RPMI7951 (cell line): ENCODE measurements at regions not wholly inside any gene's neighbourhood (a gene's known extent, or its start where the extent isn't known, plus 50 kb on each side); places are given as distances from the start of the nearest gene placed in this dataset.
"Not testable (repeated sequence)": the region's sequence is repeated elsewhere in the genome, so short reads cannot be mapped to it uniquely, and the experiment has no call there.

Source experiments
- DNase-seq: peaks from one replicate; pipeline ENCODE4 v3.0.0-alpha.2; 2012; ENCODE audit warnings: low read depth

DNA sequence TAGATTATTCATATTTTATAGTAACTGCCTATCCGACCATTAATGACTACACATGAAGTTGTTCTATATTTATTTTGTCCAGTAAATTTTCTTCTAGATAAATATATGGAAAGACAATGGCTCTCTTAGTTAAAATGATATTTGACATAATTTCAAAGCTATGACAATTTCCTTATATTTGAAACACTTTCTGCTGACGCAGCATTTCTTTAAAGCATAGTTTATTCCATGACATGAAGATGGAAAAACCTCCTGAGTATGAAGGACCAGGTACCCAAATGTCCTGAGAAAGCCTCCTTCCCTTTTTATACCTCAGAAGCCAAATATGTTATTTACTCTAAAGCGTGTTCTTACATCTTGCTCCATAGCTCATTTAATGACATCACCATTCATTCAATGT is 831.6 kb downstream of the EFNB2 start:
- DNase-seq = no peak

DNA sequence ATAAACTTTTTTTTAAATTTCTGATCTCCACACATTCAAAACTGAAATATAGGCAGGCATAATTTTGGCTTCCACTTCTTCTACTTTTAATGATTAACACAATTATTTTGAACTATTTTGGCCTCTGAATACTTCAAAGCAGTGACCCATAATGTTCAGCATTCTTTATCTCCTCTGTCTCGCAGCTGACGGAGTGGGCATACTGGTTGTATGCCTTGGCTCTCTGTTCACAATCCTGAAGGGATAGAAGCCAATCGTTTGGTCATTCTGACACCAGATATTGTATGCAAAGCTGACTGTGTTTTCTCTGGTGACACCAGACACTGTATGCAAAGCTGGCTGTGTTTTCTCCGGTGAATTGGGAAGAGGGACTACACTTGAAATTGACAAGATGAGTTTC is 833.0 kb downstream of the EFNB2 start:
- no peak for DNase-seq

DNA sequence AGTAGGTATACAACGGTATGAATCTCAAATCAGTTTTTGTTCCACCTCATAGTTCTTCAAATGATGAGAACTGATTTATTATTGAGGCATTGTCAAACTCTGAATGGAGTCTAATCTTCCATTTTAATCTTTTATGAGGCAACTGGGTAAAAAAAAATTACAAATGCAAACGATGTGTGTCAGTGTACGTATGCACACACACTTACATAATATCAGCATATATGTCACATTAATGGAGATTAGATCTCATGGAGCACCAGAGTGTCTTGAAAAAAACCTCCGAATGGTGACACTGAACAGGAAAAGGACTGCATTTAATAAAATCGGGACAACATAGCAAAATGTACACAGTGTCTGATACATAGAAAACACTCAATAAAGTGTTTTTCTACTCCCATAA is 842.7 kb downstream of the EFNB2 start:
- no peak for DNase-seq

DNA sequence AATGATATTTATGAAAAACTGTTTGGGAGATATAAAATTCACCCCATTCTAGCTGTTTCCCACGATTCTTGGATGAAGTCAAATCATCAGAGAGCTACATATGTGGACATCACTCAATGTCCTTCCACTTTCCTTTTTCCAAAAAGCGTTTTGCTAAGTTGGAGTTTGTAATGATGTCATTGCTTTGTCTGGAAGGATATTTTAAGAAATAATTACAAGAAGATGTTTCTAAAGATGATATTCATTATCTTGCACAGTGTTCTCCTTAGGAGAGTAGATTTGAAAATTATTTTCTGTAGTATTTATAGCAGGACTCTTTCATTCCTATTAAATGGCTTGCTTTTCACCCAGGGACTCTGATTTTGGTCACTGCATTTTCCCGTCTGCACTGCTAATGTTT is 851.2 kb downstream of the EFNB2 start:
- no peak for DNase-seq

- peak; percentile 29 for DNase-seq
Measured at GRCh38 chr13:105679838-105680237, 855.6 kb downstream of the EFNB2 start.

- DNase-seq = no peak
Measured at GRCh38 chr13:105678072-105678471, 857.4 kb downstream of the EFNB2 start.

DNA sequence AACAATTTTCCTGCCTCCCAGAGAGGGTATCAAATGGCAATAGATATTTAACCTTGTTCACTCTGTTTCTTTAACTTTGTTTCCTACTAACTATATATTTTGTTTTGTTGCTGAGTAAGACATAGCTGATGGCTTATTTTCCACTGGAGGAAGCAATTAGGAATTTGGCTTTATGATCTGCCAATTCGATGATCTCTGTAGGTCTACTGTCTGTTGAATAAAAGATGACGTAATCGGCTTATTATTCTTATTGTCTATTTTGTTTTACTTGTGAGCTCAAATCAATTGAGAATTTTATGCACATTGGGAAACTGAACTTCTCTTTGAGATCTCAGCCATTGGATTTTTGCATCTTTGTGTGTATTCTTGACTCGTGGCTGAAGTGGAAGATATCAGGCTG is 862.6 kb downstream of the EFNB2 start:
- DNase-seq = no peak

- not testable (repeated sequence) for DNase-seq
Measured at GRCh38 chr13:105671131-105671530, 864.3 kb downstream of the EFNB2 start.

DNA sequence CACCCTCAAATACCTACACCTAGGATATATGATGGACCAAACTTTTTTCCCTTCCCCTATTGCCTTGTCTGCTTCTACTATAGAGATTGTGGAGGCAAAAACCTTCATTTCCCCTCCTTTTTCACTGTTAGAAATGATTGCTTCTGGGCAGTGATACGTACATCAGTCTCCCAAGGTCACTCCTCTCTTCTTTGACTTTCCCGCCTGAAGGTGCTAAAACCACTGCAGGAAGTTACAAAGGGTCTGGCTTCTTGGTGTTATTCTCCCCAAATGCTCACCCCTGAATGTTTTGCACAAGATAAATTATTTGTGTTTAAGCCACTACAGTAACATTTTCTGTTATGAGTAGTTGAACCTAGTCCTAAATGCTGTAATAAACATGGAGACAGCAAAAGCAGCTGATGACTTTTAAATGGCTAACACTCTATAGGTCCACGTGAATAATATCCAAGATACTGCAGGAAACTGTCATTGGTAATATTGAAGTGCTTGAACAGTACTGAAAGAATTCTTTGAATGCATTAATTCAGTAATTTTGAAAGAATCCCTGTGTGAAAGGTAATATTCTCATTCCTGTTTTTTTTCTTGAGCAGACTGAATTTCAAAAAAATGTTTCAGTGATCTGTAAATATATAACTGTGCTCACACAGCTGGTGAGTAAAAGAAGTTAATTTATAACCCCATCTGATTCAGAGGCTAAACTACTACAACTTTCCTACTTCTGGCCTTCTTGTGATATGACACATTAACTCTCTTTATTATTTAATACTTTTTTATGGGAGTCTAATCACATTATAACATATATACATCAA is 865.1 kb downstream of the EFNB2 start:
- DNase-seq = no peak

- peak; percentile 62 for DNase-seq
Measured at GRCh38 chr13:105665284-105665683, 870.2 kb downstream of the EFNB2 start.

DNA sequence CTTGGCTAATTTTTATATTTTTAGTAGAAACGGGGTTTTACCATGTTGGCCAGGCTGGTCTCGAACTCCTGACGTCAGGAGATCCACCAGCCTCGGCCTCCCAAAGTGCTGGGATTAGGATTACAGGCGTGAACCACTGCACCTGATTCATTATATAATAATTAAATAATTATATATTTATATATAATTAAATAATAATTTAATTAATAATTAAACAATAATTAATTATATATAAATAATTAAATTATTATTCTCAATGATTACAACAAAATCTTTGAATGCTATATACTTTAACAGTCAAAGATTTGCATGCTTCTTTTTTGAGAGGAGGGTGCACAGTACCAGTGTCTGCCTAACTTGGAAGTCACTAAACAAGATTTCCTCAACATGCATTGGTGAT is 872.3 kb downstream of the EFNB2 start:
- DNase-seq = no peak

- DNase-seq = peak; percentile 59
Measured at GRCh38 chr13:105660561-105660960, 874.9 kb downstream of the EFNB2 start.

- no peak for DNase-seq
Measured at GRCh38 chr13:105658431-105658830, 877.0 kb downstream of the EFNB2 start.

DNA sequence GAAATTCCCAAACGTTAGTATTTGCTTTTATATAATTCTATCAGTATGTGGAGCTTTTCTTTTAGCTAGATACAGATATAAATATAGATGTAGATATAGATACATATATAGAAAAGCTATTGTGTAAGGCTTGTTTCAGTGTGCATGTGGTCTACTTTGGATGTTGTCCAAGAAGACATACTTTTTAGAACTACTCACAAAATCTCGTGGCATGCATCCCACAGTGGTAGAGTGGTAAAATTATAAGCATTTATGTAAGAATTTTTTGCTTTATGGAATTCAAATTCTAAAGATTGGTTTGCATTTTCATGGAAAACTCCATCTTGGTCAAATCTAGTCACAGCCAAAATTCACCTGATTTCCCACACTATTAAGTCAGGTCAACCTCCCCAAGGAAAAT is 880.4 kb downstream of the EFNB2 start:
- peak; percentile 57 for DNase-seq

DNA sequence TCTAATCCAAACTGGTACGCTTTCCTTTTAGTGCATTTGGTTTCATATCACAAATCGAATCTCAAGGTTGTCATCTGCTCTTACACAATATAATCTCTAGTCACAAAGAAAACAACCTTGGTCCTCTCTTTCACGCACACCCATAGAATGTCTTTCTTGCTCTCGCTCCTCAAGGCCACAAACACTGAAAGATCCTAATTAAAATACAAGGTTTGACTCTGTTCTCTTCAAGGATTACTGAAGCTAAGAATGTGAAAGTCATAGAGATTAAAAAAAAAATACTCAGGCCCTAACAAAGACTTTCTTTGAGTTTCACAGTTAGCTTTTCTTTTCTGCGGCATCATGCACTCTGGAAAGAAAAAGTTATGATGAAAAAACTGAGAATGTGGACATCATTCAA is 891.5 kb downstream of the EFNB2 start:
- peak; percentile 18 for DNase-seq

DNA sequence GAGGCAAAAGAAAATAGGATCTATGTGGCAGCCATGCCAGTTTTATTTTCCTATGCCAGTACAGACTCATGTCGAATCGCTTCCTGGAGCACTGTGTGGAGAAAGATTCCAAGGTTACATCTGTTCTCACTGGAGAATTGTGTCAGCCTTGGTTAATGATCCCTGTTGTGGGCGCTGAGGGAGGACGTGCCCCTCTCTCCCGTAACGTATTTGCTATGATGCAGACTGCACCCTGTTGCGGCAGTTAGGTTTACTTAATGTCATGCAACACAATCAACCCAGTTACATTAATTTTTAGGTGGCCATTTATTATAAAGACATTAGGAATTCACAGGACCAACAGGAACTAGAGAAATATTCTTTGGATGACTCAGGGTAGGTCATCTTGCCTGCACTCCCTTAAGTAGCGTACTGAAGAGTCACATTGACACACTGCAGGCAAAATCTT is 892.9 kb downstream of the EFNB2 start:
- DNase-seq = peak; percentile 77

DNA sequence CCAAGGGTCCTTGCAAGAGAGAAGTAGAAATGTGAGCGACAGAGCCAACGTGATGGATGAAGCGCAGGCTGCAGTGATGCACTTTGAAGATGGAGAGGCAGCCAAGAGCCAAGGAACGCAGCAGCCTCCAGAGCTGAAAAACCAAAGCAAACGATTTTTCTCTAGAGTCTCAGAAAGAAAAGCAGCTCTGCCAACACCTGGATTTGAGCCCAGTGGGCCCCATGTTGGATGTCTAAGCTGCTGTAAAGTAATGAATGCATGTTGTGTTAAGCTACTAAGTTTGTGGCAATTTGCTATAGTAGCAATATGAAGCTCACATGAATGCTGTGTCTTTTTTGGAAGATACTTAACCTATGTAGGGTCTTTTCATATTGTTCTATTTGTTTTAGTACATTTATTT is 894.3 kb downstream of the EFNB2 start:
- DNase-seq = no peak

DNA sequence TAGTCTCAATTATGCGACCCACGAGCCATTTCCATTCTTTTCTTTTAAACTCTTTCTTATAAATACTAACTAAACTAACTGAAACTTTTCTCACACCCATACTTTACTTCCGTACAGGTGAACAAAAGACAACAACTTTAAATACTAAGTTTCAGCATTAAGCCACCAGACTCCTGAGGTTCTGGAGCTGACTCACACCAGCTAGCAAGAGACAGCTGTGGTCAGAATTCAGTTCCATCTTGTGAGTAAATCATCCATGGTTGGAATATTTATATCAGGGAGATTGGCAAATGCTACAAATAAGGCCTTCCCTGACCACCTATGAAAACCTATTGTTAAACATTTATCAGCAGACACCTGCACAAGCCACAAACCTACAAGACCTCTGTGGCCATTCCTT is 897.0 kb downstream of the EFNB2 start:
- DNase-seq = peak; percentile 47

GRCh38 chr13:105634059-105634458 is 901.4 kb downstream of the EFNB2 start:
- DNase-seq = peak; percentile 39

DNA sequence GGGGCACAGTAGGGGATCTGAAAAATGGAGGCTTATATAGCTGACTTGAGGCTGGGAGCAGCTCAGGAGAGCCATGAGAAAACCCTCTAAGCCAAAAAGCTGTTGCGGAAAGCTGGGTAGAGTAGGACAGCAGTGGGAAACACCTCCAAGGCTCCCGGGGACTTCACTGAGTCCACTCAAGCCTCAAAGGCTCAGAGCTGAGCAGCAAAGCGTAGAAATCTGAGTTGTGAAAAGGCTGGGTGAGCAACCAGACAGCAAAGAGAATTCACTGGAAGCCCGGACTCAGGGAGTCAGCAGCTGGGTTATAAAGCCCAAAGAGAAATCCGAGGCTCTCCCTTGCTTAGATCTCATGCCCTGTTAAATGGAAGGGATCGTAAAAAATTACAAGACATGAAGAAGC is 905.0 kb downstream of the EFNB2 start:
- DNase-seq = no peak

DNA sequence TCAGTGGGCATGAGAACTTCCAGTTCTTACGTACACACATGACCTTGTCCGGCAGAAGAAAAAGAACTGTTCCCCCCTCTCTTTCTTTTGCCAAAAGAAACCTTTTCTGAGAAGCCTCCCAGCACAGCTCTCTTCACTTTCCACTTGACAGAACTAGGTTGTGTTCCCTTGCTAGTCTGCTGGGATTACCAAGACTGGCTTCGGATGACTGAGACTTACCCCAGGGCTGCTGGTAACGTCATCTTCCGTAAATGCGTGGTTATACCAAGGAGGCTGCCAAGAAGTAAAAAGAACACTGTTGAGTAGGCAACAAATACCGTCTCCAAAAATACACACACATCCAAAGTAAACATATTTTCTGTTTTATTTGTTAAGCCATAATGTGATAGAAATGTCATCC is 908.2 kb downstream of the EFNB2 start:
- DNase-seq = peak; percentile 44

DNA sequence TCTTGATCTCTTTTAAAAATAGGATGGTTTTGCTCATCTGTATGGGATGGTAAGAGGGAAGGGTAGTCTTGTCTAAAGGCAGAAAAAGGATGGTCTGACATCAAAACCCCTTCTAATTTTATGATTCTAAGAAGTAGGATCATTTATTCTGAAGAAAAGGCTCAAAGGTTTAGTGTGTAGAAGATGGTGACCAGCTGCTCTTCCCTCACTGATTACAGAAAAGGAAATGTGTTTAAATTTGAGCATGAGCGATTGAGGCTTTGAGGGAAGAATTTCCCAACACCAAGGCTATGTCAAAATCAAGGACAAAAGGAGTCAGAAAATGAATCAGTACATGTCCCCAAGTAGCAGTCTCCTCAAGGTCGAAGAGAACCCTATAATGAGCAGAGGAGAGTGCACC is 909.8 kb downstream of the EFNB2 start:
- DNase-seq = no peak

GRCh38 chr13:105616333-105617075 is 919.0 kb downstream of the EFNB2 start:
- peak; percentile 26 for DNase-seq
